ENCODE measurements at regions not wholly inside any gene's neighbourhood (a gene's known extent, or its start where the extent isn't known, plus 50 kb on each side); places are given as distances from the start of the nearest gene placed in this dataset.

DNA sequence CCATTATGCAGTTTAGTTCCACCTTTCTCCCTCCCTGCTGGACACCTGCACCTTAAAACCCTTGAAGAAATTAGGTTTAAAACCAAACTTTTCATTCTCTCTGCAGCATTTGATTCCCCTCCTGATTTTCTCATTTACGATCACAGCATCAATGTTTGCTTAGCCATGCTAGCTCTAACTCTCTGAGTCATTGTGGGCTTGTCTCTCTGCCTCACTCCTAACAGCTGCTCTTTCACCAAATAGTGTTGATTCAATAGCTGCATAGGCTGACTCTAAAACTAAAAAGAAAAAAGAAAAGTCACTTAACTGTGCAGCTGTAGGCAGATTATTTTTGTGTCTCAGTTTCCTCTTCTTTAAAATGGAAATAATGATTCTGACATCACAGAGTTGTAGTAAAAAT lies 1124.9 kb downstream of the DIAPH3 start:
- TF ChIP-seq GATA3 (IDR thresholded peaks at IDR 0.05; ENCODE audit: low read depth, low read length) (no peak), GATA2 (IDR thresholded peaks at IDR 0.05; ENCODE audit: low read depth, low read length) (no peak)

DNA sequence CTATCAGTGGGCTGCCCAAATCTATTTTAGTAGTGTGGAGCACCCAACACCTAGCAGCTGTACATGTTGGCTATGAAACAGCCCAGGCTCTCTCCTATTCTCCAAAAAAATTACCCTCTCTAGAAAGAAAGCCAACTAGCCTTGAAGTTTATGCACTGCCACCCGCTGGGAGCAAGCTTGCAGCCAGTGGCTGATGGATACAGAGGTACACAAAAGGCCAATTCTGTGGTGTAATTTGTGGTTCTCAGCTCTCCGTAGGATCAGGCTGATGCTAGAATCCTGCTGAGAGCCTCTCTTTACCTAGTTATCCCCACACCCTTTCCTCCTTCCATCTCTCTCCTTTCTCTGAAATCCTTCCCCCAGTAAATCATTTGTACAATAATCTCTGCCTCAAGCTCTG lies 1120.7 kb downstream of the DIAPH3 start:
- TF ChIP-seq GATA2 (IDR thresholded peaks at IDR 0.05; ENCODE audit: low read depth, low read length) (no peak), GATA3 (IDR thresholded peaks at IDR 0.05; ENCODE audit: low read depth, low read length) (no peak)

DNA sequence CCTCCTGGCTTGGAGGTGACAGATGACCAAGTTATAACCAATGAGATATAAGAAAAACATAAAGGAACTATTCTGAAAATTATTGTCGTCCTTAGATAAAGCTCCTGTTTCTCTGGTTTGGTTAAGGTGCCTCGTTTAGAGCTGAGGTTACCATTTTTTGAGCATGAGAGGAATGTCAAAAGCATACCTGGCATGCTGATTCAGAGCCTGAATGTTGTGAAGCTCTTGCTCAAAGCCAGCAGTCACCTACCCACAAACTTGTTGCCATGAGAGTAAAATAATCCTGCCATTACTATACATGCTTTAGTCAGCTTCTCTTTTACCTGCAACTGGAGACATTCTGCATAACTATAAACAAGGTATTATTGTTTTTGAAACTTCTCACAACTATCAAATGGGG lies 1116.2 kb downstream of the DIAPH3 start:
- TF ChIP-seq GATA3 (IDR thresholded peaks at IDR 0.05; ENCODE audit: low read depth, low read length), result no peak
- TF ChIP-seq GATA2 (IDR thresholded peaks at IDR 0.05; ENCODE audit: low read depth, low read length), result no peak

DNA sequence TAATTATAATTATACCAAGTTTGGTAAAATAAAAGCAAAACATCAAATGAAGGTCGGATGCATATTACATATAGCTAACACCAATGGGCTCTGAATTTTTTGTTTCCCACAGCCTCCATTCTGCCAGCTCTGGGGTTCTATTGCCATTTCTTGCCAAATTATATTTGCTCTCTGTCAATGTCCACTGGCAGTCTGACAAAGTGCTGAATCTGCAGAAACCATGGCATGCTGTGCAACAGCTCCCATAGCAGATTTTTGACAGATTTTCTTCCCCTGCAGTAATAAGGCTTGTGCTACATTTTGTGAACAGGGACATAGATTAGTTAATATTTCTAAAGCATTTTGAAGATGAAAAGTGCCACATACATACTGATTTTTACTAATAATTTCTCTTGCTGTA lies 1102.1 kb downstream of the DIAPH3 start:
- TF ChIP-seq GATA3 (IDR thresholded peaks at IDR 0.05; ENCODE audit: low read depth, low read length) (no peak), GATA2 (IDR thresholded peaks at IDR 0.05; ENCODE audit: low read depth, low read length) (no peak)

DNA sequence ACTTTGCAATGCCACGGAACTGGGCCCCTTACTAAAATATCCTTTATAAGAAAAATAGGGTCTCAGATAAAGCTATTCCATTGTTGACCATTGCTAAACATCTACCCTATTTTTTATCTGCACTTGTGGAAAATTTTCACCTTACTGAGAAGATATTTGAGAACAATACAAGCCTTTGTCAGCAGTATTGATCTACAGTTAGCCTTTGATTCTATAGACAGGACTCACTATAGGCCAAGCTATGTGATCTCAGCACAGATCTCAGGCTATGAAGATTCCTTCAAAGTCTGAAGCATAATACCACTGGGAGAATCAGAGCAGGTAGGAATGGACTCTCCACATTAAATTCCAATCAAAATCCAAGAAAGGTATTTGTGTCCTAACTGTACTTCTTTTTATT lies 1099.7 kb downstream of the DIAPH3 start:
- TF ChIP-seq GATA2 (IDR thresholded peaks at IDR 0.05; ENCODE audit: low read depth, low read length) (no peak), GATA3 (IDR thresholded peaks at IDR 0.05; ENCODE audit: low read depth, low read length) (no peak)

DNA sequence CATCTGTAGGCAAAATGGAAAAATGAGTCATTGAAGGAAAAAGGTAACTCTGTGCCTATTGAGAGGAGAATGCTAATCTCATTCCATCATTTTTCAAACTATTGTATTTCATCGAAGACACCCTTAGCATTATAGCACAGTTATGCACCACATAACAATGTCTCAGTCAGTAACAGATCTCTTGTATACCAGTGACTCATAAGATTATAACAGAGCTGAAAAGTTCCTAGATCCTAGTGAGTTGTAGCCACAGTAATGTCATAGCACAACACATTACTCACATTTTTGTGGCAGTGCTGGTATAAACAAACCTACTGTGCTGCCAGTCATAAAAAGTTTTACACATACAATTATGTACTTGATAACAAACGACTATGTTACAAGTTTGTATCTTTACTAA lies 1077.6 kb downstream of the DIAPH3 start:
- TF ChIP-seq GATA3 (IDR thresholded peaks at IDR 0.05; ENCODE audit: low read depth, low read length) (no peak), GATA2 (IDR thresholded peaks at IDR 0.05; ENCODE audit: low read depth, low read length) (no peak)

DNA sequence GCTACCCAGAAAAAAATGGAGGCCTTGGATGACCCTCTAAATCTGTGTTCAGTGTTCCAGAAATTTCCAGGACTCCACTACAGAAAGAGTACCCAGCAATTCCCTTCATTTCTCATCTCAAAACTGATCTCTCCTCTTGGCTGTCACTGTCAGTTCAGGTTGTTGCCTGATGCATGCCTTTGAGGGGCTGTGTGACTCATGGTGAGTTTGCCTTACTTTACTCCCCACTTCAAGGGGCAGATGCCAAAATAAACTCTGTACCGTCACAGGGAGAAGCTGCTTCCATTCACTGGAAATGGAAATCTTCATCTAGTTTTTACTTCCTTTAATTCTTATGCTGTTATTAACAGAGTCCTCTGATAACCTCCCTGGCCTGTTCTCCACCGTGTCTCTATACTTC lies 1075.0 kb downstream of the DIAPH3 start:
- no peak for TF ChIP-seq GATA3 (IDR thresholded peaks at IDR 0.05; ENCODE audit: low read depth, low read length)
- TF ChIP-seq GATA2 (IDR thresholded peaks at IDR 0.05; ENCODE audit: low read depth, low read length), result no peak

DNA sequence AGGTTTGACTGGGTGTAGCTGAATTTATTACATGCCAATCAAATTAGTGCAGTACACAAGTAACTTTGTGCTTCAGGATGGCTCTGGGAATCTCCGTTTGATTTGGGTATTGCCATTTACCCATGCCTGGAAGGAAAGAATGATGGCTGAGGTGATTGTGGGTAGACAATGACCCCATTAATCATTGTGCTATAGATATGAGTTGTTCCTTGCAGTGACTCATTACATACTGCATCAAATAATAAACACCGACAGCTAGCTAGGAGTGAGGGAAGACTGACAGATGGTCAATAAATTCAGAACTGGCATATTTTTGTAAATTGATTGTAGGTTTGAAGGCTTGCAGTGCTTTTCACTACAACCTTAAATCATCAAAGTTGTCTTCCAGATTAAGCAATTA lies 1069.5 kb downstream of the DIAPH3 start:
- TF ChIP-seq GATA2 (IDR thresholded peaks at IDR 0.05; ENCODE audit: low read depth, low read length) (no peak), GATA3 (IDR thresholded peaks at IDR 0.05; ENCODE audit: low read depth, low read length) (no peak)

DNA sequence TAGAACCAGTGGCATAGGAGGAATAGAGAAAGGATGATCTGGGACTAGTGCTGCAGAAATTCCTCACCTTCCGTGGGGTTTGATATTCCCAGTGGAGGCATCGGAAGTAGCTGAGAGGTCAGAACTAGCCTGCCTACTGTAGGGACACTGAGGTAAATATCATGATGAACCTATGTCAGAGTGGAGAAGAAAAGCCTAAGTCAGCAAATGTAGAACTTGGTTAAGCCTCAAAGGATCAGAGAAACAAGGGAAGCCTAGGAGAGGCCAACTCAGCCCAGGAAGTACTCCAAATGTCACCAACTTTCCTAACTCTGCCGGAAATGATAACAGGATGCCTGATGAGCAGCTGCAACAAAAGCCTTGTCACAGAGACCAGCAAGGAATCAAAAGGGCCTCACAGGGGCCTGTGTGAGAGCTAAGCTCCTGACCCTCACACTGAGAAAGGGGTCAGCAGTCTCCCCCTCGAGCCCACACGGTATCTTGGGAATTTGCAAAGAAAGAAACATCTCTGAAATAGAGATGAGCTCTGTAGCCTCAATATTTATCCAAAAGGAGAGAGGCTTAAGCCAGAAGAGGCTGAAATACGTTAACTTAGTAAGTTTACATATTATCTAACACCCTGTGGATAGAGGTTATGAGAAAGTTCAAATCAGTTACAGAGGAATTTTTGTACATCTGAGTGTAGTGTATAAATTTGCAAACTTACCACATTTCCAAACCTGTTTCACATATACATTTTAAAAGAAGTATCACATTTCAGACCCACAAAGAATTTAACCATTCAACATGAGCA lies 1064.3 kb downstream of the DIAPH3 start:
- TF ChIP-seq GATA2 (IDR thresholded peaks at IDR 0.05; ENCODE audit: low read depth, low read length) (no peak), GATA3 (IDR thresholded peaks at IDR 0.05; ENCODE audit: low read depth, low read length) (no peak)

DNA sequence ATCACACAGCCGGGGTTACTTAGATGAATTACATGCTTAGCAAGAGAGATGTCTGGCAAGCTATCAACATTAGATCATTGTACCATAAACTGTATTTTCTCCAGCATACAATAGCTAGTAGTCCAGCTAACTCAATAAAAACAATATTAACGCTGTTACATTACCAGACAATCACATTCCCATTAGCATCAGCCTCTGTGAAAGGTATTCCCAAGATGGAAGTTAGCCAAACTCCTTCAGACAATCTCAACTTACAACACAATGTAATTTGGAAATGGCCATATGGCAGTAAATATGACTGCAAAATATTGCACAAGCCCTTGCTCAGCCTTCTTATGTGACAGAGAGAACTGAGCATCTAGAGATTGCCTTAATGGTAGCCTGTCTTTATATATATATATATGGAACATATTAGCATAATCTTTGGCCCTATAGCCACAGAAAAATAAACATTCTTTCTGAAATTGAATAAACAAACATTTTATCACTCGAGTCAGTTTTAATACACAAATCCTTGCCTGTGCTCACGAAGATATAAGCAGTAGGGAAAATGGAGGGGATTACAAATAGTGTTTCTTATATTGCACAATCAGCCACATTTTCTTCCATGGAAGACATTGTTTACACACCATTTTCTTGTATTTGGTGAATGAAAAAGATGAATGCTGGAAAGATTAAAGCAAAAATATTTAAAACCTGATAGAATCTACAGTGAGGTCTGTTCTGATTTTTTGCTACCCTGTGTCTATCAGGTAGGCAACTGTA lies 1060.5 kb downstream of the DIAPH3 start:
- TF ChIP-seq GATA2 (IDR thresholded peaks at IDR 0.05; ENCODE audit: low read depth, low read length) (no peak), GATA3 (IDR thresholded peaks at IDR 0.05; ENCODE audit: low read depth, low read length) (no peak)

DNA sequence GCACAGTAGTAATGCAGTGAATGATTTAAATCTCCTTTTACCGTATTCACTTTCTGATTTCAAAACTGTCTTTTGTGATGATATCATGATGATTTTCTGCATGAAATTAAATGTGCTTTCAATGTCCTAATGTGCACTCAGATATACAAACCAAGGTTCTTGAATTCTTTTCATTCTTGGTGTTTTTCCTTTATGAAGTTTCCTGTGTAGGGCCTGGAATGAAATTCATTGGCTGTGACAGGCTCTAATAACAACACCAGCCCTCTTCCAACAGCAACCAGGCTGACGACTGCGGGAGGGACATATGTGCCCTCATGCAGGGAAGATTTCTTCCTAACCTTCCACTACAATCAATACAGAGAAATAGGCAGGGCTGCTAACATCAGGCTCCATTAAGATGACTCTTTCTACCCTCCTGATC lies 1052.0 kb downstream of the DIAPH3 start:
- TF ChIP-seq GATA3 (IDR thresholded peaks at IDR 0.05; ENCODE audit: low read depth, low read length), result no peak
- TF ChIP-seq GATA2 (IDR thresholded peaks at IDR 0.05; ENCODE audit: low read depth, low read length), result no peak

DNA sequence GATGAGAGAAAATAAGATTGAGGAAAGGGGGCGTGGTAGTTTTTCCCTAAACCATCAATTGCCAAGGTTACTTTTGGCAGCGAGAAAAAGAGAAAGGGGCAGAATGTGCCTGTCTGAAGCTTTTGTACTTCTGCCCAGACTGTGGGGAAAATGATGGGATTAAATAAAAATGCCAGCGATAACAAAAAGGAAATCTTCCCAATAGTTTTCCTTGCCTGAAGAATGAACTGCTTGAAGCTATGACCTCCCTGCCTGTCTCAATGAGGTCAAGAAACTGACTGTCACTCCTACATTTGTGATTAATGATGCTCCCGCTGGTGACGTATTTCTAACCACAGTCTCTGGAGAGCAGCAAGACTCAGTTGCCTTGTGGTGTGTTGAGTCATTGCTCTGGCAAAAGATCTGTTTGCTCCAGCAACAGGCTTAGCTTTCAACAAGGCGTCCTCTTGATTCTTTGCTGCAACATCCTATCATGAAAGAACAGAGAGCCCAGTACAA lies 1051.5 kb downstream of the DIAPH3 start:
- no peak for TF ChIP-seq GATA2 (IDR thresholded peaks at IDR 0.05; ENCODE audit: low read depth, low read length)
- no peak for TF ChIP-seq GATA3 (IDR thresholded peaks at IDR 0.05; ENCODE audit: low read depth, low read length)

DNA sequence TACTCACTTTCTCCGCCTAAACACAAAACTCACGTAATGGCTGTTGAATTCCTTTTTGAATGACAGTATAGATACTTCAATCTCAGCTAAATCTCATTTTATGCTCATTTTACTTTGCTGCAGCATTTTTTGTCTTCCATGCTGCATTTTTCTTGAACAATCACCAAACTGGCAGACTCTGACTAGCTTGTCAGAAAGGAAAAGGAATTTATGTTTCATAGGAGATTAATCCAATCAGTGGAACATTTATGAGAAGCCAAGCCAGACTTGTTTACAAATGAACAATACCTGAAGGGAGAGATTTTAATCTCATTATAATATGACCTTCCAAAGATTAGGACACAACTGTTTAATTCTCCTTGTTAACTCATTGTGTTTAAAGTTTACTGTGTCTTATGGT lies 1044.3 kb downstream of the DIAPH3 start:
- TF ChIP-seq GATA2 (IDR thresholded peaks at IDR 0.05; ENCODE audit: low read depth, low read length) (no peak), GATA3 (IDR thresholded peaks at IDR 0.05; ENCODE audit: low read depth, low read length) (no peak)

DNA sequence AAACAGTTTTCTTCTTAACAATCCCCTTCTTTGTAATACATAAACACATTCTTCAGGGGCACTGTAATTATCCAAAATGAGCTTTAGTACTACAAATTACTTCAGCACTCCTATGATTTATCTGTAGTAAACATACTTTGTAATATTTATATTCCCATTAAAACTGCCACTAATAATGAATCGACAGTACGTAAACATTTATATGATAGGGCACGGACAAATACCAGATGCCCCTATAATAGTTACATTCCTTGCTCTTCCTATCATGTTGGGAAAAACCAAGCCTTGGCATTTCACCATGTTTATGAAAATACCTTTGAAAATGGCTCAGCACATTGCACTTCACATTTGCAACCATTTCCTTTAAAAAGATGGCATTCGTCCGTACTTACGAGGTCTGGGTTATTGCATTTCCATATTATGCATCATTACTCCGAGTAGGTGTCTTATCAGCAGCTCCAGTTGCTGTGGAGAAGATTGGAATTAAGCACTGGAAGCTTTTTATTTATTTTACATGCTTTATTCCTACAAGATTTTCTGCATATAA lies 1043.4 kb downstream of the DIAPH3 start:
- TF ChIP-seq GATA3 (IDR thresholded peaks at IDR 0.05; ENCODE audit: low read depth, low read length), result no peak
- TF ChIP-seq GATA2 (IDR thresholded peaks at IDR 0.05; ENCODE audit: low read depth, low read length), result no peak

All from SH-SY5Y (cell line).